ENCODE measurements at regions not wholly inside any gene's neighbourhood (a gene's known extent, or its start where the extent isn't known, plus 50 kb on each side); places are given as distances from the start of the nearest gene placed in this dataset.

DNA sequence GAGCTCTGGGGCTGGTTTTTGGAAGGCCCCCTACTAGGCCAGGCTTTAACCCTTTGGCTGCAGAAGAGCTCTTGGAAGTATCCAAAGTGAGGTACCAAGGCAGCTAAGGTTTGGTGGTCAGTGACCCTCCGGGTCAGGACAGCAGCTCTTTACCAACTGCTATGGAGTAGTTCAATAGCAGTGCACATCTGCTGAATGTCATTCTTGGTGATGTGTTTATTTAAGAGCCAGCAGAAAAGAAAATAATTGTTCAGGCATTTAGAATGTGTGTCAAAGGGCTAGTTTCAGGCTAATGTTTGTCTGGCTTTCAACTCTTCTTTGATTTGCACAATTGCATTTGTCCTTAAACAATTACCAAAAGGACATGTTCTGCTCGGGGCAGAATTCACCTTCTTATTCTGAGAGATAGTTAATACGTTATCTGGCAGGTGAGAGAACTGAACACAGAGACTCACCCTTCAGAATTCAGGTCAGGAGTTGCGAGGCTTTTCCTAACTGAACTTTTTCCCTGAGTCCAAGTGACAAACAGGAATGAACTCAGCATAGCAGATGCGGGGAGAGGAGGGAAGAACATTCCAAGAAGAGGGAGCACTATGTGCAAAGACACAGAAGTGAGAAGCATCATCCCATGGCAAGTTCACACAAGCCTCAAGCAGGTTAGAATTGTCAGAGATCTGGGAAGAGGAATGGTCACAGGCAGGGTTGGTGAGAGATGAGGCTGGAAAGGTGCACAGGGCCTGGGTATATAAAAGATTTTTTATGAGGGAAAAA lies 556.7 kb upstream of the TLE4 start:
- no peaks in the 10 kb centered on the region for H3K27me3 Mint-ChIP-seq
- no peaks in the 10 kb centered on the region for H3K9me3 Mint-ChIP-seq
- H3K27ac Mint-ChIP-seq = no peak overlapping the region
- no peaks in the 10 kb centered on the region for H3K4me1 Mint-ChIP-seq (ENCODE audit: low read depth)
- no peaks in the 10 kb centered on the region for H3K36me3 Mint-ChIP-seq (ENCODE audit: low read depth)
- no peak overlapping the region for H3K4me3 Mint-ChIP-seq

DNA sequence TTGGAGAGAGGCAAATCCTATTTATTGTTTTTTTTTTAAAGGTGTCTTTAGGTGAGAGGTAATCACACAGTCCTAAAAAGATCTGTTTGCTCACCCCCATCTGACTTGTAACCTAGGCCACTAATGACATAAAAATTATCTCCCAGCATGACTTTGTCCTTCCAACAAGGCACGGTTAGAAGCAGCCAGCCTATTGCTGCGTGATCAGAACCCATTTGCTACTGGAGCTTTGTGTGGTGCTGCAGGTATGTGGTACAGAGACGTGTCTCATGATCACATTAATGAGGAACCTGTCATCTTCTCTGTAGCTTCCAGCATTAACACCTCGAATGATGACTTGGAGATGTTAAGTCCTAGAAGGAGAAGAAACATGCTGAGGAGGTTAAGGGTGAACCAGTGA lies 555.8 kb upstream of the TLE4 start:
- no peaks in the 10 kb centered on the region for H3K4me1 Mint-ChIP-seq (ENCODE audit: low read depth)
- H3K27me3 Mint-ChIP-seq = no peaks in the 10 kb centered on the region

DNA sequence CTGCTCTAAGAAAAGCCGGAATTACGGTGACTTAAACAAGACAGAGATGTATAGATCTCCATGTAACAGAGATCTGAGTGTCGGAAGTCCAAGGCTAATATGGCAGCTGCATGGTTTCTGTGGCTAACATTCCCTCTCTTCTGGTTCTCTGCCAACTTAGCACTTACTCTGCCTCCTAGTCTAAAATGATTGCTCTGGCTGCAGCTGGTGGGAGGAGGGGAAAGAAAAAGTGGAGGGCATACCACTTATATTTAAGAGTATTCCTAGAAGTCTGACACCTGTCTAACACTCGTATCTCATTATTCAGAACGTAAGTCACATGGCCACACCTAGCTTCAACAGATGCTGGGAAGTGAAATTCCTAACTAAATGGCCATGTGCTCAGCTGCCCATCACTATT lies 551.5 kb upstream of the TLE4 start:
- Mint-ChIP-seq H3K9me3 (no peaks in the 10 kb centered on the region), H3K4me1 (ENCODE audit: low read depth) (no peaks in the 10 kb centered on the region), H3K27ac (no peak overlapping the region), H3K27me3 (no peaks in the 10 kb centered on the region), H3K36me3 (ENCODE audit: low read depth) (no peaks in the 10 kb centered on the region), H3K4me3 (no peak overlapping the region)

More for the DNA sequence above, 555.8 kb upstream of the TLE4 start:
- H3K9me3 Mint-ChIP-seq = no peaks in the 10 kb centered on the region
- no peak overlapping the region for H3K4me3 Mint-ChIP-seq
- H3K27ac Mint-ChIP-seq = no peak overlapping the region
- no peaks in the 10 kb centered on the region for H3K36me3 Mint-ChIP-seq (ENCODE audit: low read depth)

DNA sequence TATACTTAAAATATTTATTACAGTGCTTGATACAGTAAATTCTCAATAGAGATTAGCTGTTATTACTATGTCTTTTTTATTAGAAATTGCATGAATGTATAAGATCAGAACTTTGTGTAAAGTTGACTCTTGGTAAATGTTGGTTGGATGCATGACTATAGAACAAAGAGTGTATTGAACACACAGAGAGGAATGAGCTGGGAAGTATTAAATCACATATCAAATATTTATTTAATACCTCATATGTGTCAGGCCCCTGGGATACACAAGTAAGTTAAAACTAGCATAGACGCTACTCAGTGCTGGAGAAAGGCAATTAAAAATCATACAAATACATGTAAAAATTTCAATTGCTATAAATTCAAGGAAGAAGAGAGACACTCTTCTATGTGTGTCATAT lies 550.7 kb upstream of the TLE4 start:
- no peaks in the 10 kb centered on the region for H3K36me3 Mint-ChIP-seq (ENCODE audit: low read depth)
- H3K4me1 Mint-ChIP-seq (ENCODE audit: low read depth) = no peaks in the 10 kb centered on the region
- H3K4me3 Mint-ChIP-seq = no peak overlapping the region
- H3K9me3 Mint-ChIP-seq = no peaks in the 10 kb centered on the region
- H3K27ac Mint-ChIP-seq = no peak overlapping the region
- no peaks in the 10 kb centered on the region for H3K27me3 Mint-ChIP-seq

DNA sequence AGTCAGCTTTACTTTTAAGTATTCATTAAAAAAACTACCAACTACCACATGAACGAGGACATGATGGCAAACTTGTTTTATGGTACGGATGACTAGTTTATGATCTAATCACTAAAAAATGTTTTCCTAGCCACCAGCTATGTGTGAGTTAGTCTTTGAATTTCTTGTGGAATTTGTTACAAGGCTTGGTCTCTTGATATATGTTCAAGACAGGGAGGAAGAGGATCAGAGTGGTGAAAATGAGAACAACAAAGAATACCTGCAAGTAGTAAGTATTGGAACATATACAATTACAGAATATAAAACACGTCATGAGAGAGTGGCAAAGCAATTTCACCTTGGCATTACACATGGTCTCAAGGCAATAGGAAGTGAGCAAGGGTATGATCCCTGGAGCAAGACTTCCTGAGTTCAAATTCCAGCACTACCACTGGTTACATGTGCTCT lies 548.6 kb upstream of the TLE4 start:
- H3K4me3 Mint-ChIP-seq = no peak overlapping the region
- H3K9me3 Mint-ChIP-seq = no peaks in the 10 kb centered on the region
- no peaks in the 10 kb centered on the region for H3K36me3 Mint-ChIP-seq (ENCODE audit: low read depth)
- no peaks in the 10 kb centered on the region for H3K27me3 Mint-ChIP-seq
- no peak overlapping the region for H3K27ac Mint-ChIP-seq
- no peaks in the 10 kb centered on the region for H3K4me1 Mint-ChIP-seq (ENCODE audit: low read depth)

DNA sequence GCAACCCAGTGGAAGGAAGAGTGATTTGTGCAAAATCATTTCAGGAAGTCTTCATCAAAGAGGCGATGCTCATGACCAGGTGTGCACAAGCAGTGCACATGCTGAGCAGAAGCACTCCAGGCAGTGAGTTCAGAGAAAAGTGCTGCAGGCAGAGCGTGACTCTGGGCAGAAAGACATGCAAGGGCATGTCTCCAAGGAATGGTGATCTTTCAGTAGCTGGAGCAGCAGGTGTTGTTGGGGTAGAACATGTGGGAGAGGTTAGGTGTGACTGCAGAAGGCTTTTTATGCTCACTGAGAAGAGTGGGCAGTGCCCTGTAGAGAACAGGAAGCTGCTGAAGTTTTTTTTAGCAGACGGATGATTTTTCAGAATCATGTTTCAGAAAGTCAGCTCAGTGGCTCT lies 545.4 kb upstream of the TLE4 start:
- no peaks in the 10 kb centered on the region for H3K36me3 Mint-ChIP-seq (ENCODE audit: low read depth)
- H3K4me1 Mint-ChIP-seq (ENCODE audit: low read depth) = no peaks in the 10 kb centered on the region
- H3K27me3 Mint-ChIP-seq = no peaks in the 10 kb centered on the region
- H3K4me3 Mint-ChIP-seq = no peak overlapping the region
- no peak overlapping the region for H3K27ac Mint-ChIP-seq
- no peaks in the 10 kb centered on the region for H3K9me3 Mint-ChIP-seq

DNA sequence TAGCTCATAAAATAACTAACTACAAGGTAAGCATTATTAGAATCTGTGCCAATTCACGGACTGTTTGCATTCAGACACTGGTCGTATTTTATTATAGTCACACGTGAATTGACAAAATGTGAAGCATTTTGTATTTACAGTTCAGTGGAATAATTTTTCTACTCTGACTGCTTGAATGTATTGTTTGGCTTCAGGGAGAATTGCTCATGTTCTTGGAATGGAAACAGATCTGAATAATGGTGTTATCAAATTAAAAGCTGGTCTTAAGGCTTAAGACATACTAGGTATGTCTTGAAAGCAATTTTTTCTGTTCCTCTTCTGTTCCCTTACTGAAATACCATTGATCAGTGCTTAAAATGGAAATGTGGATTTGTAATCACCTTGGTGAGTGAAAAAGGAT lies 543.7 kb upstream of the TLE4 start:
- no peaks in the 10 kb centered on the region for H3K9me3 Mint-ChIP-seq
- no peaks in the 10 kb centered on the region for H3K36me3 Mint-ChIP-seq (ENCODE audit: low read depth)
- H3K4me1 Mint-ChIP-seq (ENCODE audit: low read depth) = no peaks in the 10 kb centered on the region
- H3K27ac Mint-ChIP-seq = no peak overlapping the region
- no peak overlapping the region for H3K4me3 Mint-ChIP-seq
- H3K27me3 Mint-ChIP-seq = no peaks in the 10 kb centered on the region

DNA sequence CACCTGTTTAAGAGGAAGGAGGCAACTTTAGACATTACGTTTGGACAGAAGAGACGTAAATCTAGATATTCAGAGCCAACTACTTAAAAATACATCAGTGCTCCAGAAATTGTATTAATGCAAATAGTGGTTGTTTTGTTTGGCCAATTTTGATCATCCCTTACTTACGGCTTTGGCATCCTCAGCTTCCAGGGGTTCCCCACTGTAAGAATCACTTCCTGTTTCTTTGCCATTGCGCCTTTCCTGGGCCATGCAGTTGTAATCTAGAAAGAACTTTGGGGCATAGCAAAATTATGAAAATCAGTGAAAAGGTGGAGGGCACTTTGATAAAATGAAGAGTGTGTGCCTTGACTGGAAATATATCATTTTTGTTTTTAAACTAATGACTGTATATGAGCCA lies 537.2 kb upstream of the TLE4 start:
- Mint-ChIP-seq H3K9me3 (peaks cover 4% of the 10 kb centered on the region), H3K27ac (no peak overlapping the region), H3K27me3 (no peaks in the 10 kb centered on the region), H3K36me3 (ENCODE audit: low read depth) (no peaks in the 10 kb centered on the region), H3K4me1 (ENCODE audit: low read depth) (no peaks in the 10 kb centered on the region), H3K4me3 (no peak overlapping the region)

DNA sequence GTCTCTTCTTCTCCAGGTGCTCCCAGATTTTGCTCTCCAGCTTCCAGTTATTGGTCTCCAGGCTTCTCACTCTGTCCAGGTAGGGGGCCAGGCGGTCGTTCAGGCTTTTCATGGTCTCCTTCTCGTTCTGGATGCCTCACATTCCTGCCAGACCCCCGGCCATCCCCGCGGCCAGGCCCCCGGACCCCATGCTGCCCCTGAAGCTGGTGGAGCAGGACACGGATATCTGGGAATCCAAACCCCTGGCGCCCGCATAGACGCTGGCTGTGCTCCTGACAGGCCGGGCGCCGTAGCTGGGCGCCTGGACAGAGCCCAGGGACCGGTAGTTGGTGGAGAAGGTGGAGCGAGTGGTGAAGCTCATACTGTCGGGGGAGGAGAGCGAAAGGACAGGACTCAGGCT lies 534.4 kb upstream of the TLE4 start:
- H3K4me1 Mint-ChIP-seq (ENCODE audit: low read depth) = no peaks in the 10 kb centered on the region
- no peak overlapping the region for H3K4me3 Mint-ChIP-seq
- no peaks in the 10 kb centered on the region for H3K27me3 Mint-ChIP-seq
- H3K27ac Mint-ChIP-seq = no peak overlapping the region
- peaks cover 4% of the 10 kb centered on the region for H3K9me3 Mint-ChIP-seq
- no peaks in the 10 kb centered on the region for H3K36me3 Mint-ChIP-seq (ENCODE audit: low read depth)

DNA sequence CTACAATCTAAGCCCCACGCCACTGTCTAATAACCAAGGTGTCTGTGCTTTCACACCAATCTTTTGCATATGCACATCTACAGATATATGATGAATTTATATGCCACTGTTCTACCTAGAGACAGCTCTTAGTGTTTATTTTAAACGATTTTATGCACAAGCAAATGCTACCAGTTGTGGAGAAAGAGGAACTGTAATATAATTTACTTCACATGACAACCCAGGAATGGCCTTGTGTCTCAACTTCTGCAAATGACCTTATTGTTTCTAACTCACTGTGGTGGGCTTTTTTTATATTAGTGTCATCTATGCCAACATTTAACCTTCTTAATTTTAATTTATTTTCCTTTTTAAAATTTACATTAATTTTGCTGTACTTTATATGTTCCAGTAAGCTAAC lies 531.1 kb upstream of the TLE4 start:
- Mint-ChIP-seq H3K27ac (no peak overlapping the region), H3K4me3 (no peak overlapping the region), H3K36me3 (ENCODE audit: low read depth) (no peaks in the 10 kb centered on the region), H3K9me3 (no peaks in the 10 kb centered on the region), H3K4me1 (ENCODE audit: low read depth) (no peaks in the 10 kb centered on the region), H3K27me3 (no peaks in the 10 kb centered on the region)

DNA sequence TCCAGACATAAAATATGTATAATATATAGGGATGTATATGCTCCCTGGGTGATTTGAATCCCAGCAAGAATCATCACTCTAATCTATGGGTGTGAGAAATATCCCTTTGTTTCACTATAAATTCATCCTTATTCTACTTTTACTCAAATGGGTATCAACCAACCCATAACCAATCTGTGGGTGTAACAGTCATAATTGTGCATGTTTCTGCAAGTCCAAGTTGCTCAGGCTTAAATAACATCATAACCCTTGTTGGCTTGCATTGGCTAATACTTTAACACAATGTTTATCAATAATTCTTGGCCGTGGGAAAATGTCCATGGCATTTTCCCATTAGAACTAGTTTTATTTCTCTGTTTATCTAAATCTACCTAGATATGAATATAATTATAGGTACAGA lies 530.5 kb upstream of the TLE4 start:
- no peaks in the 10 kb centered on the region for H3K9me3 Mint-ChIP-seq
- H3K36me3 Mint-ChIP-seq (ENCODE audit: low read depth) = no peaks in the 10 kb centered on the region
- H3K27ac Mint-ChIP-seq = no peak overlapping the region

DNA sequence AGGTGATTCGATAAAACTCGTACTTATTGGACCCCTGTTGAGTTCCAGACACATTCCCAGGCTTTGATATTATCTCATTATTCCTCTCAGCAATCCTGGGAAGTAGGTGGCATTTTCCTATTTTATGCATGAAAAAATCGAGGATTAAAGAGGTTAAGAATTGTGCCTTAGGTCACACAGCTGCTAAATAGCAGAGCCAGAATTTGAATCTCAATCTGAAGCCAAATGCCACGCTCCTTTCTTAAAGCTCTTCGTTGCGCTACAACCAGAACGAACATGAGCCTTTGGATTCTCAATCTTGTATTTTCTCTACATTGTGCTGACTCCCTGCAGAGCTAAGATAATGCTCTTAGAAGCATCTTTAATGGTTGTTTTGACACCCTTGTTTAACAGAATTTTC lies 527.8 kb upstream of the TLE4 start:
- H3K27ac Mint-ChIP-seq = no peak overlapping the region
- H3K36me3 Mint-ChIP-seq (ENCODE audit: low read depth) = no peaks in the 10 kb centered on the region
- H3K4me3 Mint-ChIP-seq = no peak overlapping the region
- H3K9me3 Mint-ChIP-seq = no peaks in the 10 kb centered on the region
- no peaks in the 10 kb centered on the region for H3K27me3 Mint-ChIP-seq
- H3K4me1 Mint-ChIP-seq (ENCODE audit: low read depth) = no peaks in the 10 kb centered on the region

More for the DNA sequence above, 530.5 kb upstream of the TLE4 start:
- no peaks in the 10 kb centered on the region for H3K27me3 Mint-ChIP-seq
- no peak overlapping the region for H3K4me3 Mint-ChIP-seq
- H3K4me1 Mint-ChIP-seq (ENCODE audit: low read depth) = no peaks in the 10 kb centered on the region

DNA sequence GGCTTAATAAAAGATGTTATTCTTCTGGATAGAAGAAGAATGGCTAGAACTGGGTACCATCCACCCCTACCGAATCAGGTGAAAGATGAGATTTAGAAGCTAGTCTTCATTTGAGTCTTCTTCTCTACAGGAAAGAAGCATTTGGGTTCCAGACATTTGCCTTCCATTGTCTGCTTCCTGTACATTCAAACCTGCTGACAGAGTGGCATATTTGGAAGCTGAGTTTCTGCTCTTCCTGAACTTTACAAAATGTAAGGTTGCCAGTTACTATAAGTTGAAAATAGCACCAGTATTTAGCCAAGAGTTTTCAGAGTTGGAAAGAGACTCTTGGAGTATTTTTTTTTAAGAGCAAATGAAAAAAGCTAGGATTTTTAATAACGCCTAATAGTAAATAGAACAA lies 525.4 kb upstream of the TLE4 start:
- no peaks in the 10 kb centered on the region for H3K36me3 Mint-ChIP-seq (ENCODE audit: low read depth)
- H3K27ac Mint-ChIP-seq = no peak overlapping the region
- no peaks in the 10 kb centered on the region for H3K4me1 Mint-ChIP-seq (ENCODE audit: low read depth)
- no peak overlapping the region for H3K4me3 Mint-ChIP-seq
- H3K27me3 Mint-ChIP-seq = no peaks in the 10 kb centered on the region
- no peaks in the 10 kb centered on the region for H3K9me3 Mint-ChIP-seq

DNA sequence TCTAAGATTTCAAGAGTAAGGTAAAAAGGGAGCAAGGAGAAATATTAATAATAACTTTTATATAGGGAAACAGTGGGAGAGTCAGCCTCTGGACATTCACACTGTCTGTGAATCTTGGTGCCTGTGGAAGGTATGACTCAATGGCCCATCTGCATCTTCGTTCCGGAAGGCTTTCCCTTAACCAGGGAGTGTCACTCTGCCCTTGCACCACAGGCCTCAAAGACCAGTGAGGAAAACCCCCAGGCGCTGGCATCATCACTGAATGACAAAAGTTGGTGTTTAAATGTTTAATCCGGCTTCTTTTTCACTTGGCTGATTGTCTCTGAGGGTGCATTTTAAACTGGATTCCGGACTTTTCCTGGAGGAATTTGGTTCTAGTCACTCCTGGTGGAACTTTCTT lies 522.4 kb upstream of the TLE4 start:
- H3K27me3 Mint-ChIP-seq = no peaks in the 10 kb centered on the region
- peaks cover 5% of the 10 kb centered on the region for H3K9me3 Mint-ChIP-seq
- no peaks in the 10 kb centered on the region for H3K4me1 Mint-ChIP-seq (ENCODE audit: low read depth)
- no peak overlapping the region for H3K4me3 Mint-ChIP-seq
- no peak overlapping the region for H3K27ac Mint-ChIP-seq
- H3K36me3 Mint-ChIP-seq (ENCODE audit: low read depth) = no peaks in the 10 kb centered on the region

DNA sequence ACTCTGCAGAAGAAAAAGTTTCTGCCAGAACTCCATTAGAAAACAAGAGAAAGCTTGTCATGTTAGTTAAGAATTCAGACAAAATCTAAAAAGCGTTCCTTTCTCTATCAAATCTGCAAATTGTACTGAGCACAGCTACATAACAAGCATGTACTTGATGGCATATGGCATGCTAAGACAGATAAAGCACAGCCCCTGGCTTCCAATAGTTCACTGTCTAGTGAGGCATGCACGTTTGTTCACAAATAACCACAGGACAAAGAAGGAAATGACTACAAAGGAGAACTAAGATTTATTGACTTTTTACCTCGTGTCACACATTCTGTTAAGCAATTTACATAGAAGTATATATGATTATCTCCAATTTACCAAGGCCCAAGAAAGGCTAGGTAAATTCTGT lies 518.2 kb upstream of the TLE4 start:
- Mint-ChIP-seq H3K27me3 (no peaks in the 10 kb centered on the region), H3K27ac (no peak overlapping the region), H3K4me3 (no peak overlapping the region), H3K36me3 (ENCODE audit: low read depth) (no peaks in the 10 kb centered on the region), H3K4me1 (ENCODE audit: low read depth) (no peaks in the 10 kb centered on the region), H3K9me3 (peaks cover 5% of the 10 kb centered on the region)

DNA sequence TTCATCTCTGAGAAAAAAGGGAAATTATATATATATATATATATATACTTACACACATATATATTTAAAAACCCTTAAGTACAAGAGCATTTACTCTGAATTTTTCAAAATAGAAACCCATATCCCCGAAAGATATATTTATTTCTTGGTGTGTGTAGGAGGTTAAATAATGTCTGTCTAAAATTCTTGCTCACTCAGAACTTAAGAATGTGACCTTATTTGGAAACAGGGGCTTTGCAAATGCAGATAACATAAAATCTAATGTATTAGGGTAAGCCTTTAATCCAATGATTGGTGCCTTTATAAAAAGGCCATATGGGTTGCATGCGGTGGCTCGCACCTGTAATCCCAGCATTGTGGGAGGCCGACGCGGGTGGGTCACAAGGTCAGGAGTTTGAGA lies 517.3 kb upstream of the TLE4 start:
- peaks cover 9% of the 10 kb centered on the region for H3K9me3 Mint-ChIP-seq
- H3K4me3 Mint-ChIP-seq = no peak overlapping the region
- H3K4me1 Mint-ChIP-seq (ENCODE audit: low read depth) = no peaks in the 10 kb centered on the region
- no peaks in the 10 kb centered on the region for H3K27me3 Mint-ChIP-seq
- H3K36me3 Mint-ChIP-seq (ENCODE audit: low read depth) = no peaks in the 10 kb centered on the region
- H3K27ac Mint-ChIP-seq = no peak overlapping the region

All from stimulated activated naive CD8-positive, alpha-beta T cell treated with anti-CD3 and anti-CD28 coated beads, Interleukin-15, Interleukin-2, amounts not matched to agents 100 ng/mL and 50 ng/mL, for 24 hours (primary cell).